Left hindlimb (tissue), 1 donor: ENCODE measurements at regions not wholly inside any gene's neighbourhood (a gene's known extent, or its start where the extent isn't known, plus 50 kb on each side); places are given as distances from the start of the nearest gene placed in this dataset.
"Not testable (repeated sequence)": the region's sequence is repeated elsewhere in the genome, so short reads cannot be mapped to it uniquely, and the experiment has no call there.

Experiments
- DNase-seq: peaks from one replicate; pipeline ENCODE4 v3.0.0-alpha.2; 2018

- no peak for DNase-seq
Measured at GRCh38 chr6:119865466-119866350, 516.1 kb upstream of the MAN1A1 start.

GRCh38 chr6:119862719-119863118 is 513.2 kb upstream of the MAN1A1 start:
- no peak for DNase-seq

GRCh38 chr6:119858901-119859300 is 509.3 kb upstream of the MAN1A1 start:
- DNase-seq, result no peak

- DNase-seq, result no peak
Measured at GRCh38 chr6:119856136-119856535, 506.6 kb upstream of the MAN1A1 start.

GRCh38 chr6:119848696-119849095 is 499.1 kb upstream of the MAN1A1 start:
- DNase-seq, result no peak

GRCh38 chr6:119845161-119845560 is 495.6 kb upstream of the MAN1A1 start:
- DNase-seq, result no peak

- no peak for DNase-seq
Measured at GRCh38 chr6:119844387-119844786, 494.8 kb upstream of the MAN1A1 start.

GRCh38 chr6:119842191-119842590 is 492.6 kb upstream of the MAN1A1 start:
- no peak for DNase-seq

- no peak for DNase-seq
Measured at GRCh38 chr6:119838043-119838442, 488.5 kb upstream of the MAN1A1 start.

GRCh38 chr6:119834418-119834817 is 484.9 kb upstream of the MAN1A1 start:
- no peak for DNase-seq

GRCh38 chr6:119832411-119832810 is 482.9 kb upstream of the MAN1A1 start:
- DNase-seq, result no peak

GRCh38 chr6:119830494-119831295 is 481.1 kb upstream of the MAN1A1 start:
- no peak for DNase-seq

GRCh38 chr6:119830069-119830468 is 480.5 kb upstream of the MAN1A1 start:
- DNase-seq, result no peak

- not testable (repeated sequence) for DNase-seq
Measured at GRCh38 chr6:119829499-119829898, 479.9 kb upstream of the MAN1A1 start.

GRCh38 chr6:119829006-119829405 is 479.4 kb upstream of the MAN1A1 start:
- DNase-seq, result no peak

- DNase-seq, result no peak
Measured at GRCh38 chr6:119821380-119821779, 471.8 kb upstream of the MAN1A1 start.

- no peak for DNase-seq
Measured at GRCh38 chr6:119818876-119819275, 469.3 kb upstream of the MAN1A1 start.

GRCh38 chr6:119814609-119815400 is 465.2 kb upstream of the MAN1A1 start:
- DNase-seq, result no peak

GRCh38 chr6:119802464-119802863 is 452.9 kb upstream of the MAN1A1 start:
- DNase-seq, result no peak

- DNase-seq, result no peak
Measured at GRCh38 chr6:119801056-119801455, 451.5 kb upstream of the MAN1A1 start.

GRCh38 chr6:119800526-119800925 is 451.0 kb upstream of the MAN1A1 start:
- DNase-seq, result no peak

GRCh38 chr6:119799596-119800509 is 450.3 kb upstream of the MAN1A1 start:
- DNase-seq, result no peak
